ENCODE measurements at regions not wholly inside any gene's neighbourhood (a gene's known extent, or its start where the extent isn't known, plus 50 kb on each side); places are given as distances from the start of the nearest gene placed in this dataset.

- Histone ChIP-seq H3K27ac (ENCODE audit: low read depth in 2 of 2, low read length in 1 of 2) (no peak overlapping the region), H3K9ac (no peak overlapping the region), H2AFZ (ENCODE audit: low read depth) (no peak overlapping the region), H3F3A (replicated peaks; ENCODE audit: insufficient read depth) (no peaks in the 10 kb centered on the region), H3K4me3 (ENCODE audit: low read depth in 2 of 2, low read length in 1 of 2) (no peak overlapping the region), H3K9me2 (no peaks in the 10 kb centered on the region), H3K27me3 (ENCODE audit: insufficient read depth) (no peaks in the 10 kb centered on the region; the same call in 1 of the 2 replicates), H3K36me3 (replicated peaks in 1 of 2; ENCODE audit: control insufficient read depth in 1 of 2, insufficient read depth in 2 of 2, low read length in 1 of 2) (no peaks in the 10 kb centered on the region), H4K20me1 (ENCODE audit: insufficient read depth) (no peaks in the 10 kb centered on the region), H3K9me3 (no peaks in the 10 kb centered on the region), H3K79me2 (ENCODE audit: insufficient read depth) (no peaks in the 10 kb centered on the region), H3K4me1 (ENCODE audit: control insufficient read depth in 1 of 2, insufficient read depth in 2 of 2, low read depth in 1 of 2, low read length in 1 of 2) (no peaks in the 10 kb centered on the region), H3K4me2 (no peak overlapping the region)
- POLR2A ChIA-PET = no interaction called here
- CTCF ChIA-PET = no interaction called here
- no peak for TF ChIP-seq USF1 (IDR thresholded peaks at IDR 0.05; ENCODE audit: borderline replicate concordance, low read depth)
- TF ChIP-seq MEF2A (IDR thresholded peaks at IDR 0.05; ENCODE audit: borderline replicate concordance, low read depth) = no peak
- no peak for TF ChIP-seq JUND (IDR thresholded peaks at IDR 0.05)
- no peak for TF ChIP-seq ELF1 (IDR thresholded peaks at IDR 0.05)
- DNase-seq = no peak
- 75% methylated on average over 3 of the region's 3 CpGs for WGBS (ENCODE audit: low lambda C conversion rate)
These were observed 100.7 kb downstream of the ASB7 start for GRCh38 chr15:100703032-100703578.

GRCh38 chr15:100703671-100704070 is 101.3 kb downstream of the ASB7 start:
- Histone ChIP-seq H3K79me2 (ENCODE audit: insufficient read depth) (no peaks in the 10 kb centered on the region), H3K4me1 (ENCODE audit: control insufficient read depth in 1 of 2, insufficient read depth in 2 of 2, low read depth in 1 of 2, low read length in 1 of 2) (no peaks in the 10 kb centered on the region), H3K9me2 (no peaks in the 10 kb centered on the region), H3K27me3 (ENCODE audit: insufficient read depth) (no peaks in the 10 kb centered on the region; the same call in 1 of the 2 replicates), H3K36me3 (replicated peaks in 1 of 2; ENCODE audit: control insufficient read depth in 1 of 2, insufficient read depth in 2 of 2, low read length in 1 of 2) (no peaks in the 10 kb centered on the region), H3F3A (replicated peaks; ENCODE audit: insufficient read depth) (no peaks in the 10 kb centered on the region), H3K4me2 (no peak overlapping the region), H4K20me1 (ENCODE audit: insufficient read depth) (no peaks in the 10 kb centered on the region), H2AFZ (ENCODE audit: low read depth) (no peak overlapping the region), H3K4me3 (ENCODE audit: low read depth in 2 of 2, low read length in 1 of 2) (no peak overlapping the region), H3K27ac (ENCODE audit: low read depth in 2 of 2, low read length in 1 of 2) (no peak overlapping the region), H3K9me3 (no peaks in the 10 kb centered on the region), H3K9ac (no peak overlapping the region)
- DNase-seq = no peak
- CTCF ChIA-PET = no interaction called here
- 88% methylated on average over 10 of the region's 10 CpGs for WGBS (ENCODE audit: low lambda C conversion rate)
- no peak for TF ChIP-seq PBX3 (IDR thresholded peaks at IDR 0.05)
- TF ChIP-seq EP300 (IDR thresholded peaks at IDR 0.05; ENCODE audit: borderline replicate concordance in 1 of 2, low read depth in 1 of 2, low read length in 1 of 2) = no peak
- TF ChIP-seq MXI1 (IDR thresholded peaks at IDR 0.05; ENCODE audit: low read depth, low read length) = no peak
- no peak for TF ChIP-seq ELF1 (IDR thresholded peaks at IDR 0.05)
- TF ChIP-seq GABPA (IDR thresholded peaks at IDR 0.05; ENCODE audit: low read depth) = no peak
- no peak for TF ChIP-seq TCF12 (IDR thresholded peaks at IDR 0.05)
- TF ChIP-seq TAF1 (IDR thresholded peaks at IDR 0.05; ENCODE audit: borderline replicate concordance, low read depth, low read length) = no peak
- TF ChIP-seq RAD21 (IDR thresholded peaks at IDR 0.05; ENCODE audit: low read length) = no peak
- no peak for TF ChIP-seq TEAD4 (IDR thresholded peaks at IDR 0.05; ENCODE audit: borderline replicate concordance, insufficient read depth)
- TF ChIP-seq RFX5 (IDR thresholded peaks at IDR 0.05; ENCODE audit: low read length) = no peak
- TF ChIP-seq JUND (IDR thresholded peaks at IDR 0.05) = no peak
- no peak for TF ChIP-seq IRF3 (IDR thresholded peaks at IDR 0.05; ENCODE audit: low read depth, low read length)
- TF ChIP-seq CTCF (IDR thresholded peaks at IDR 0.05) = no peak
- TF ChIP-seq SIN3A (IDR thresholded peaks at IDR 0.05; ENCODE audit: borderline replicate concordance, low read depth, low read length) = no peak
- TF ChIP-seq RXRA (IDR thresholded peaks at IDR 0.05; ENCODE audit: borderline replicate concordance, low read depth) = no peak
- POLR2A ChIA-PET = no interaction called here
